OCI-LY3 (cell line): ENCODE measurements at regions not wholly inside any gene's neighbourhood (a gene's known extent, or its start where the extent isn't known, plus 50 kb on each side); places are given as distances from the start of the nearest gene placed in this dataset.

Experiments
- EZH2phosphoT487 ChIP-seq: fragments of 200-600 bp; shearing (Covaris generic); IDR thresholded peaks from 2 replicates; pipeline ENCODE4 v1.6.1; 2018; ENCODE audit warnings: antibody characterized with exemption, mixed run types, low read depth
- TF ChIP-seq, protein P1 (sequence below): fragments of 200-600, 300-600 bp; sonication (generic); IDR thresholded peaks from 2 replicates; pipeline ENCODE4 v1.5.1; 2014; ENCODE audit warnings: antibody characterized with exemption, low read length, low read depth

DNA sequence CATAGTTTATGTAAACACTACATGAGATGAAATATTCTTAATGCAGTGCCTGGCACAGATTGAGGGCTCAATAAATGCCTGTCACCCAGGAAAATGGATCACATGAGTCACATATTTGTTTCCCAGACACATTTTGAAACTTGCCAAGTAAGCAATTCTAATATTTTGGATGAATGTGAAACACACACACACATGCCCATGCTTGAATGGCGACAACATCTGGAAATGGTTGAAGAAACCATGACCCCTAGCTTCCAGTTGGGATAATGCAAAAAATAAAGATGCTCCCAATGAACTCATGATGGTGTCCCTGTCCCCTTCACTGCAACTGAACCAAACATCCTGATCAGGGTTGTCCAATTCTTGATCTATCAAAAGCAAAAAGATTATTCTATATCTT is 797.3 kb downstream of the XPNPEP1 start:
- TF ChIP-seq, protein P1, sequence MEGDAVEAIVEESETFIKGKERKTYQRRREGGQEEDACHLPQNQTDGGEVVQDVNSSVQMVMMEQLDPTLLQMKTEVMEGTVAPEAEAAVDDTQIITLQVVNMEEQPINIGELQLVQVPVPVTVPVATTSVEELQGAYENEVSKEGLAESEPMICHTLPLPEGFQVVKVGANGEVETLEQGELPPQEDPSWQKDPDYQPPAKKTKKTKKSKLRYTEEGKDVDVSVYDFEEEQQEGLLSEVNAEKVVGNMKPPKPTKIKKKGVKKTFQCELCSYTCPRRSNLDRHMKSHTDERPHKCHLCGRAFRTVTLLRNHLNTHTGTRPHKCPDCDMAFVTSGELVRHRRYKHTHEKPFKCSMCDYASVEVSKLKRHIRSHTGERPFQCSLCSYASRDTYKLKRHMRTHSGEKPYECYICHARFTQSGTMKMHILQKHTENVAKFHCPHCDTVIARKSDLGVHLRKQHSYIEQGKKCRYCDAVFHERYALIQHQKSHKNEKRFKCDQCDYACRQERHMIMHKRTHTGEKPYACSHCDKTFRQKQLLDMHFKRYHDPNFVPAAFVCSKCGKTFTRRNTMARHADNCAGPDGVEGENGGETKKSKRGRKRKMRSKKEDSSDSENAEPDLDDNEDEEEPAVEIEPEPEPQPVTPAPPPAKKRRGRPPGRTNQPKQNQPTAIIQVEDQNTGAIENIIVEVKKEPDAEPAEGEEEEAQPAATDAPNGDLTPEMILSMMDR = peak; percentile 32
- no peak for TF ChIP-seq EZH2phosphoT487
